NCI-H446 treated with DMSO at 0.1 percent for 48 hours (cell line): ENCODE measurements at regions not wholly inside any gene's neighbourhood (a gene's known extent, or its start where the extent isn't known, plus 50 kb on each side); places are given as distances from the start of the nearest gene placed in this dataset.
"Not testable (repeated sequence)": the region's sequence is repeated elsewhere in the genome, so short reads cannot be mapped to it uniquely, and the experiment has no call there.

ENCODE experiments used
- DNase-seq: peaks from one replicate; lab custom pipeline; 2025; lab: John Stamatoyannopoulos, UW

- DNase-seq = no peak
Observed at GRCh38 chr1:181202986-181203555, 114.6 kb downstream of the IER5 start.

GRCh38 chr1:181204530-181204929, 116.0 kb downstream of the IER5 start:
- DNase-seq = no peak

DNA sequence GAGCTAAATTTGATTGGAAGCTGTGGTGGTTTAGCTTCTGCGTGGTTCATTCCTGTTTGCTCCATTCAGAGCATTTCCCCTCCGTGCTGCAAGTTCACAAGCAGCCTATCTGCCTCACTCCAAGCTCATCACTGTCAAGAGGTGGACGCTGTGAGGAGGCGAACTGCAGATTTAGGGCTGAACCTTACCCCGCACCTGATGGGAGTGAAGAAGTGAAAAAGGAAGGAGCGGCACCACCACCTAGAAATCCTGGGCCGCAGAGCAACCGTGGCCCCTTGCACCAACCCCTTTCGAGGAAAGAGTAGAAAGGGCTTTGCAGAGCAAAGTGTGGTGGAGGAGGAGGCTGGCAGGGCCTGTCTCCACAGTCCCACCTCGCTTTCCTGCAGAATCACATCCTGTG, 117.4 kb downstream of the IER5 start:
- DNase-seq = no peak

- no peak for DNase-seq
Observed at GRCh38 chr1:181206513-181206912, 118.0 kb downstream of the IER5 start.

GRCh38 chr1:181206979-181207790, 118.7 kb downstream of the IER5 start:
- no peak for DNase-seq

DNA sequence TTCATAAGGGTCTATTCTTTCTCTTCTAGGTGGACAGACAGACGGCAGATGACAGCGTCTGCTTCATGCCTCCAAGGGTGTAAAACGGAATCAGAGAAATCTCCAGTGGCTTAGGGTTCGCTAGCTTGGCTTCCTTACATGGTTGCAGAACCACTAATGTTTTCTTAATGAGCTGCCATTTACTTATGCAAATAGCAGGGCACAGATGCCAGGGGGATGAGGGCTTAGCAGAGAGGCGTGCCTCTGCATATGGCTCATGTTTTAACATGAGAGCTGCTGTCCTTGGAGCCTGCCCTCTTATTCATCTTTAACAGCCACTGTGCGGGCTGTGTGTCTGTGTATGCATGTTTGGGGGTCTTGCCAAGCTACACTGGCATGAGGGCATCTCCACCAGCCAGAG, 119.6 kb downstream of the IER5 start:
- DNase-seq = no peak

DNA sequence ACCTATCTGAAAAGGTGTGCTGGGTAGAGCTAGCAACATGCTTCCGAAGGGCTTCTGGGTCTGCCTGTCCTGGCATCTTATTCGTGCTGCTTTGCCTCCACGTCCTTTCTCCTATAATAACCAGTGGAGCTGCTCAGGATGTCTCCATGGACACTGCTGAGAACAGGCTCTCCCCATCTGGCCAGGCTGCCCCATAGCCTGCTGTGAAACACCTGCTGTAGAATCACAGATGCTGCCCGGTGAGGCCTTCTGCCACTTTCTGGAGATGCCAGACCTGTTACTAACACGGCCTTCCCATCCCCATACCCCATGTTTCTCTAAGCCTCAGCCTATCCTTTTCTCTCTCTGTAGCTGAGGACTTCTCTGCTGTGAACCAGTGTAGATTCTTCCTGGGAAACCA, 120.5 kb downstream of the IER5 start:
- no peak for DNase-seq

DNA sequence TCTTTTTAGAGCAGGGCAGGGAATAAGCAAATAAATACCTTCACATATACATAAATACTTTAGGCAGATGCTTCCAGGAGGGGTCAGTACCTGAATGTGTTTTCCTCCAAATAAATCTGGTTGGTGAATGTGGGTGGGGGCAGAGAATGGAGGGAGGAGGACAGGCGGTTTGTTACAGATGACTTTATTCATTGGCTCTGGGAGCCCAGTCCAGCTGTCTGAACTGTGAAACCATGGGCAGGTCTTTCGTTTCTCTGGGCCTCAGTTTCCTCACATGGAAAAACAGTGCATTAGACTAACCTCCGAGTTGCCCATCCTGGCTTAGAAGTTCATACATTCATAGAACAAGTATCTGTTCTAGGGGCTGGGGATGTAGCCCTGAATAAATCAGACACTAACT, 124.6 kb downstream of the IER5 start:
- no peak for DNase-seq

GRCh38 chr1:181216591-181216994, 128.1 kb downstream of the IER5 start:
- no peak for DNase-seq

DNA sequence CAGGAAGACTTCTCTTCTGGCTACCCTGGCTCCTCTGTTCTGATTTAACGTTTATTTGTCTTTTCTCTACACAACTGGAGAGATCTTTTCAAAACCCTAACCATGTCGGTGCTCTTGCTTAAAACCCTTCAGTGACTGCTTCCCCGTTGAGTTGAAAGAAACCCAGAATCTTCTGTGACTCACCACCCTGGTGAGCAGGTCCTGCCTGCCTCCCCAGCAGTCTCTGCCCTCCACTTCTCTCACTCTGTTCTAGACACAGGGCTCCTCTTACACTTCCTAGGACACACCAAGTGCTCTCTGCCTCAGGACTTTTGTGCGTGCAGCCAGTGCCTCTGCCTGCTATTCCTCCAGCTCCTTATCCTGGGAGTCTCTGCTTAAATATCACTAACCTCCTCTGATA, 131.4 kb downstream of the IER5 start:
- DNase-seq = no peak

- no peak for DNase-seq
Observed at GRCh38 chr1:181221078-181221477, 132.6 kb downstream of the IER5 start.

- DNase-seq = no peak
Observed at GRCh38 chr1:181222972-181223505, 134.5 kb downstream of the IER5 start.

GRCh38 chr1:181226728-181227127, 138.2 kb downstream of the IER5 start:
- DNase-seq = not testable (repeated sequence)

GRCh38 chr1:181239086-181239485, 150.6 kb downstream of the IER5 start:
- no peak for DNase-seq

- not testable (repeated sequence) for DNase-seq
Observed at GRCh38 chr1:181246320-181246719, 157.8 kb downstream of the IER5 start.

GRCh38 chr1:181248361-181248760, 159.9 kb downstream of the IER5 start:
- not testable (repeated sequence) for DNase-seq

DNA sequence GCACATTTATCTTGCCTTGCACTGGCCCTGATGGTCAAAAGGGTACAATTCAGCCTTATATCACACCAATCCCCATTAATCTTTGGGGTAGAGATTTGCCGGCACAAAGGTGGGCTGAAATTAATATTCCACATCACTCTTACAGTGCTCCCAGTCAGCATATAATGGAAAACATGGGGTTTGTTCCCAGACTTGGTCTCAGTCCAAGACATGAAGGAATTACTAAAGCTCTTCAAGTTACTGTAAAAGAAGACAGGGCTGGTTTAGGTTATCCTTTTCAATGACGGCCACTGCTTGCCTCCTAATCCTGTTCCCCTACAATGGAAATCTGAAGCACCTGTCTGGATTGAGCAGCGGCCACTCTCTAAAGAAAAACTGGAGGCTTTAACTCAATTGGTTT, 160.7 kb downstream of the IER5 start:
- no peak for DNase-seq

DNA sequence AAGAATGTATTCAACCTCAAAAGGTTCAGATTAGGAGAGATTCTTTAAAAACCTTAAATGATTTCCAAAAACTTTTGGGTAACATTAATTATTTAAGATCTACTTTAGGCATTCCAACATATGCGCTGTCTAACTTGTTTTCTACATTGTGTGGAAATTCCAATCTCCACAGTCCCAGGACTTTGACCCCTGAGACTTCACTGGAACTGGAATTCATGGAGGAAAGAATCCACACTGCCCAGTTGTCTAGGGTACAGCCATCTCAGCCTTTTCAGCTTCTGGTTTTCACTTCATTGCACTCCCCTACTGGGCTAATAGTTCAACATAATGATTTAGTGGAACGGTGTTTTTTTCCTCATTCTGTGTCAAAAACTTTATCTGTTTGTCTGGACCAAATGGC, 161.5 kb downstream of the IER5 start:
- DNase-seq = no peak

GRCh38 chr1:181251001-181251712, 162.7 kb downstream of the IER5 start:
- peak; percentile 87 for DNase-seq

DNA sequence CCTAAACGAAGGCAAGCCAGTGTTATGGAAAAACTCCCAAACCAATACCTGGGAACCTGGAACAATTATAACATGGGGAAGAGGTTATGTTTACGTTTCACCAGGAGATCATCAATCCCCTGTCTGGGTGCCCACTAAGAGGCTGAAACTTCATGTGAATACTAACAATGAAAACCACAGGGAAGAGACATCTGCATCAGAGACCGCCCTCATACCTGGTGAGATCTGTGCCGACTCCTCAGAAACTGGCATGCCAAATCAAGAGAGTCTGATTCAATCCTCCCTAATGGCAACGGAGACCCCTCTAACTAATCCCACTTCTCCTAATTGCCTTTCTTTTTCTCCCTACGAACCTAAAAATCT, 163.2 kb downstream of the IER5 start:
- DNase-seq = no peak

DNA sequence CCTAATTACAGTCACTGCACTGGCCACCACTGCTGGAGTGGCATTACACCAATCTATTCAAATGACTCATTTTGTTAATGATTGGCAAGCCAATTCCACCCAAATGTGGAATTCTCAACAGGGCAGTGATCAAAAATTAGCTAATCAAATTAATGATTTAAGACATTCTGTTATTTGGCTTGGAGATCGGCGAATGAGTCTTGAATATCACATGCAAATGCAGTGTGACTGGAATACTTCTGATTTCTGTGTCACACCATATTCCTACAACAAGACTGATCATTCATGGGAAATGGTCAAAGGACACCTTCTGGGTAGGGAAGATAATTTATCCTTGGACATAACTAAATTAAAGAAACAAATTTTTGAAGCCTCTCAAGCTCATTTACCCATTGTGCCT, 165.1 kb downstream of the IER5 start:
- DNase-seq = not testable (repeated sequence)

DNA sequence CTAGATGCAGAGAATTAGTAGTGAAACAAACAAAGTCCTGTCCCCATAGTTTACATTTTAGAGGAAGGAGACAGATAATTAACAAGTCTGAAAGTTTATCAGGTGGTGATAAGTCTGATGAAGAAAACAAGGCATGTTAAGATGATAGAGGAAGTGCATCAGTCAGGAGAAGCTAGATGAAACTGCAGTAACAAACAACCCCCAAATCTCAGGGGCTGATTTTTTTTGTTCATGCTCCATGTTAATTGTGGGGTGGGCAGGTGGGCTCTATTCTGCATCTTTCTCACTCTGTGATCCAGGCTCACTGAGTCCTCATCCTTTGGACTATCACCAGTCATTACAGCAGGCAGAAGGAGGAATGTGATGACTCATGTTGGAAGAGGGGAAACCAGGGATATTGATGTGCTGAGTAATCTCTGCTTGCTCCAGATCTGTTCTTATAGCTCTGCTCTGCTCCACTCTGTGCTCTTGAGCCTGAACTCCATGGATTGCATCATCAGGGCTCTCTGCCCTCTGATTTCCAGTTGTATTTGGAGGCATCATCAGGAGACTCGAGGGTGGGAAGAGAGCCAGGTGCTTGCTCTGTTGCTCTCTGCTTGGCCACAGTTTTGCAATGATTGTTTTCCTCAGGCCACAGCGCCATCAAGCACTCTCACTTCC, 166.9 kb downstream of the IER5 start:
- DNase-seq = peak; percentile 26
